Prostate gland (tissue), 2 donors: ENCODE measurements at regions not wholly inside any gene's neighbourhood (a gene's known extent, or its start where the extent isn't known, plus 50 kb on each side); places are given as distances from the start of the nearest gene placed in this dataset.

Experiments
- DNase-seq: peaks from one replicate; pipeline ENCODE4 v3.0.0-alpha.2; 2019; ENCODE audit warnings: low spot score
- H3K27ac ChIP-seq, 2 donors: fragments of 200-600 bp; sonication (generic); 2 replicates each; pipeline ENCODE4 v1.5.1; 2017 to 2019
- H3K27me3 ChIP-seq: fragments of 200-600 bp; sonication (generic); replicated peaks from 2 replicates; pipeline ENCODE4 v1.5.1; 2019; ENCODE audit not compliant: insufficient read depth
- H3K36me3 ChIP-seq, 2 donors: fragments of 200-600 bp; sonication (generic); 1 replicate in 1 of 2; 2 replicates in 1 of 2; pipeline versions ENCODE4 v1.5.1 to v1.8.1; 2017 to 2019
- H3K4me1 ChIP-seq: fragments of 200-600 bp; sonication (generic); replicated peaks from 2 replicates; pipeline ENCODE4 v1.5.1; 2019
- H3K4me3 ChIP-seq, 2 donors: fragments of 200-600 bp; sonication (generic); 2 replicates each; pipeline ENCODE4 v1.5.1; 2017 to 2019
- H3K9me3 ChIP-seq: fragments of 200-600 bp; sonication (generic); 2 replicates; pipeline ENCODE4 v1.5.1; 2017
- POLR2A ChIP-seq: fragments of 450-650 bp; IDR thresholded peaks from one replicate; pipeline ENCODE4 v1.6.1; 2016; ENCODE audit warnings: antibody characterized with exemption, mild to moderate bottlenecking
- POLR2AphosphoS5 ChIP-seq: sonication (generic); formaldehyde crosslinking; IDR thresholded peaks from one replicate; pipeline ENCODE4 v1.6.1; 2017; ENCODE audit warnings: antibody characterized with exemption
- WGBS: methylation state at CpG from one replicate; pipeline ENCODE4 v1.1.5; 2018; 5-methylcytosine and 5-hydroxymethylcytosine counted together
- intact Hi-C: fragments of 100-400 bp; cut with DNase I; formaldehyde crosslinking; loops from one replicate; pipeline ENCODE4 v1.14.2; 2022
- TF ChIP-seq, protein P1 (sequence below), 4 experiments: fragments of 200-600 bp in 2 of 4; fragments of 450-650 bp in 2 of 4; sonication (generic) in 2 of 4; IDR thresholded peaks; 1 replicate in 3 of 4; 2 replicates in 1 of 4; pipeline ENCODE4 v1.5.1; 2016 to 2019; ENCODE audit warnings: antibody characterized with exemption in 4 of 4, mild to moderate bottlenecking in 2 of 4, moderate library complexity in 2 of 4

GRCh38 chr1:199272139-199272544, 633.3 kb downstream of the PTPRC start:
- DNase-seq, result no peak
- intact Hi-C loops, result no loop called here
- no peaks in the 10 kb centered on the region for H3K27me3 ChIP-seq
- no peaks in the 10 kb centered on the region for H3K36me3 ChIP-seq
- WGBS, result 25% methylated on average over 3 of the region's 3 CpGs
- no peaks in the 10 kb centered on the region for H3K4me1 ChIP-seq
- TF ChIP-seq POLR2A (no peak), POLR2AphosphoS5 (no peak)
- TF ChIP-seq, protein P1, sequence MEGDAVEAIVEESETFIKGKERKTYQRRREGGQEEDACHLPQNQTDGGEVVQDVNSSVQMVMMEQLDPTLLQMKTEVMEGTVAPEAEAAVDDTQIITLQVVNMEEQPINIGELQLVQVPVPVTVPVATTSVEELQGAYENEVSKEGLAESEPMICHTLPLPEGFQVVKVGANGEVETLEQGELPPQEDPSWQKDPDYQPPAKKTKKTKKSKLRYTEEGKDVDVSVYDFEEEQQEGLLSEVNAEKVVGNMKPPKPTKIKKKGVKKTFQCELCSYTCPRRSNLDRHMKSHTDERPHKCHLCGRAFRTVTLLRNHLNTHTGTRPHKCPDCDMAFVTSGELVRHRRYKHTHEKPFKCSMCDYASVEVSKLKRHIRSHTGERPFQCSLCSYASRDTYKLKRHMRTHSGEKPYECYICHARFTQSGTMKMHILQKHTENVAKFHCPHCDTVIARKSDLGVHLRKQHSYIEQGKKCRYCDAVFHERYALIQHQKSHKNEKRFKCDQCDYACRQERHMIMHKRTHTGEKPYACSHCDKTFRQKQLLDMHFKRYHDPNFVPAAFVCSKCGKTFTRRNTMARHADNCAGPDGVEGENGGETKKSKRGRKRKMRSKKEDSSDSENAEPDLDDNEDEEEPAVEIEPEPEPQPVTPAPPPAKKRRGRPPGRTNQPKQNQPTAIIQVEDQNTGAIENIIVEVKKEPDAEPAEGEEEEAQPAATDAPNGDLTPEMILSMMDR (IDR thresholded peaks at IDR 0.05), result no peak
- no peak overlapping the region for H3K27ac ChIP-seq
- H3K4me3 ChIP-seq, result no peak overlapping the region
- no peaks in the 10 kb centered on the region for H3K9me3 ChIP-seq

- no peaks in the 10 kb centered on the region for H3K4me1 ChIP-seq
- no peaks in the 10 kb centered on the region for H3K9me3 ChIP-seq
- DNase-seq, result no peak
- intact Hi-C loops, result no loop called here
- H3K4me3 ChIP-seq, result no peak overlapping the region
- H3K27ac ChIP-seq, result no peak overlapping the region
- no peaks in the 10 kb centered on the region for H3K36me3 ChIP-seq
- 16% methylated on average over 3 of the region's 3 CpGs for WGBS
- no peaks in the 10 kb centered on the region for H3K27me3 ChIP-seq
- TF ChIP-seq POLR2AphosphoS5 (no peak), POLR2A (no peak)
- TF ChIP-seq, protein P1 (IDR thresholded peaks at IDR 0.05), result no peak
Observed at GRCh38 chr1:199272628-199273086, 633.8 kb downstream of the PTPRC start.

DNA sequence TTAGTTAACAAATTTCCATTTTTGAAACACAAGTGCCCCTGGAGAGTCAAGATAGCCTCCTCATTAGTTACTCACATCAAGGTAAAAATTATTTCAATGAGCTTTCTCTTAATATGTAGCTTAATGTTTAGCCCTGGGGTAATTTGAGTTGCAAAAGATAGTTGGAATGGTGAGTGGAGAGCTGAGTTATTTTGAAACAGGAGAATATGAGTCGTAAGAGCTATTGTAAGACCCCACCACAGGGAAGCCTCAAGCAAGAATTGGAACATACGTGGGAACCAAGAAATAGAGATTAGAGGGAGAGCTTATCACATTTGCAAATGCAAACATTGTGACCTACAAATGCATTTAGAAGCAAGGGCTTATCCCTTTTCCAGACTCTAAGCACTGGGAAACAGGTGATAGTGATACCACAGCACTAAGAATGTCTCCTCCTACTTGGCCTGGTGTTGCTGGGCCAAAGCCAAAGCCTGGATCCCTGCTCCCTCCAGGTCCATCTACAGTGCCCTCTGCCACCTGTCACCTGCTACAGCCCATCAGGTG, 635.1 kb downstream of the PTPRC start:
- H3K27ac ChIP-seq, result no peak overlapping the region
- no peaks in the 10 kb centered on the region for H3K36me3 ChIP-seq
- DNase-seq, result no peak
- 74% methylated on average over 2 of the region's 2 CpGs for WGBS
- H3K4me1 ChIP-seq, result no peaks in the 10 kb centered on the region
- no peaks in the 10 kb centered on the region for H3K27me3 ChIP-seq
- H3K4me3 ChIP-seq, result no peak overlapping the region
- no peaks in the 10 kb centered on the region for H3K9me3 ChIP-seq
- TF ChIP-seq POLR2A, result no peak
- TF ChIP-seq POLR2AphosphoS5, result no peak
- TF ChIP-seq, protein P1 (IDR thresholded peaks at IDR 0.05), result no peak
- intact Hi-C loops, result no loop called here

DNA sequence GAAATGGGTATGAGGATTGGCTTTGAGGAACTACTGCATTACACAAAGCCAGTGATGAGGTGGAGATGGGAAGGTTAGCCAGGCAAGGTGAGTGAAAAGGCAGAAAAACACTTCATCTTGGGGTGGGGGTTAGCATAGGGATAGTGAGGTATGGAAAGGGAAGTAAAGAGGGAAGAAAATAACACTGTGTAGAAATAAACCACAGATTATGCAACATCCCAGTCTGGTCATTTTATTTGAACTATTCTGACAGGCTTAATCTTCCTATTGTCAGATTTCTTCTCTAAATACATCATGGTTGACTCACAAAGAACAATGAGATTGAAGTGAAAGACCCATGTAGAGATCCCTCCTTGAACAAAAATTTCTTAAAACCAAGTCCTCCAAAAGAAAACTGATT, 640.2 kb downstream of the PTPRC start:
- Histone ChIP-seq H3K36me3 (no peaks in the 10 kb centered on the region), H3K4me3 (no peak overlapping the region), H3K27ac (no peak overlapping the region), H3K4me1 (no peaks in the 10 kb centered on the region), H3K9me3 (no peaks in the 10 kb centered on the region), H3K27me3 (no peaks in the 10 kb centered on the region)
- no peak for DNase-seq
- intact Hi-C loops, result no loop called here
- TF ChIP-seq POLR2AphosphoS5 (no peak), POLR2A (no peak)
- TF ChIP-seq, protein P1 (IDR thresholded peaks at IDR 0.05), result no peak

GRCh38 chr1:199279872-199280645, 641.2 kb downstream of the PTPRC start:
- no peak overlapping the region for H3K4me3 ChIP-seq
- 90% methylated on average over 3 of the region's 3 CpGs for WGBS
- TF ChIP-seq POLR2A (no peak), POLR2AphosphoS5 (no peak)
- TF ChIP-seq, protein P1 (IDR thresholded peaks at IDR 0.05), result no peak
- intact Hi-C loops, result no loop called here
- no peak for DNase-seq
- H3K4me1 ChIP-seq, result no peaks in the 10 kb centered on the region
- H3K9me3 ChIP-seq, result no peaks in the 10 kb centered on the region
- no peaks in the 10 kb centered on the region for H3K36me3 ChIP-seq
- no peaks in the 10 kb centered on the region for H3K27me3 ChIP-seq
- no peak overlapping the region for H3K27ac ChIP-seq
